Stimulated activated CD8-positive, alpha-beta memory T cell treated with anti-CD3 and anti-CD28 coated beads, Interleukin-4, amount 100 ng/mL, for 24 hours (primary cell): ENCODE measurements at regions not wholly inside any gene's neighbourhood (a gene's known extent, or its start where the extent isn't known, plus 50 kb on each side); places are given as distances from the start of the nearest gene placed in this dataset.
A peak's percentile ranks its signal among the peaks of the same experiment; 100 is the strongest.
"Not testable (repeated sequence)": the region's sequence is repeated elsewhere in the genome, so short reads cannot be mapped to it uniquely, and the experiment has no call there.

Source experiments
- DNase-seq: peaks from one replicate; pipeline ENCODE4 v3.0.0-alpha.2; 2020; ENCODE audit warnings: low read depth

DNA sequence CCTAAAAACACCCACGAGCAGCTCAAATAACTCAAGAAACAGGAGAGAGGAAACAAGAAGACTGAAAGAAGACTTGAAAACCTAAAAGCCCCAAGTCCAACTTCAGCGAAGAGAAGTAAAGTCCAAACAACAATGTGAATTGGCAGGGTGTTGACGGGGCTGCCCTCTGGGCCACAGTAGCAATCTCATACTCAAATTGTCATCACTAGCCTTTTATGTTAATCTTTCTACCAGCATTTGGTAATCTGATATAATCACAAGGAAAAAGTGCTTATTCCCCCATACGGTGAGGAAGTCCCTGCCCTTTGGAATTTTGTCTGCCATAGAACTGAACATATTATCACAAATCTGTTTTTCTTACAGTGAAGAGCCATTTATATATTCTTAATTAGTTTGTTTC is 51.5 kb upstream of the IFNE start:
- DNase-seq, result no peak

DNA sequence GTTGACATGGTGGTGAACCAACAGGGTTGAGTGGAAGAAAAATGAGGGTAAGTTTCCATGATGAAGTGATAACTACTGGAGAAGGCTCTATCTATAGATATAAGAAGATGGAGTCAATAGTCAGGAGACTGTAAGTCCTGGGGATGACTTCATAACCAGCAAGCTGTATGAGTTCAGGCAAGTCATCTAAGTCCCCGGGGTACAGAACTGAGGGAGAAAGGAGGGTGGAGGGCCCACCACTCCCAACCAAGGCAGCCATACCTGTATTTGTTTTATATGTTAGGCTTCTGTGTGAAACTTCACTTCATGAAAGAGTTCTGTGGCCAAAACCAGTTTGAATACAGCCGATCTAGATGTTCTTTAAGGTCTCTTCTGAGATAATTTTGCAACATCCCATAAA is 53.3 kb upstream of the IFNE start:
- DNase-seq, result no peak

DNA sequence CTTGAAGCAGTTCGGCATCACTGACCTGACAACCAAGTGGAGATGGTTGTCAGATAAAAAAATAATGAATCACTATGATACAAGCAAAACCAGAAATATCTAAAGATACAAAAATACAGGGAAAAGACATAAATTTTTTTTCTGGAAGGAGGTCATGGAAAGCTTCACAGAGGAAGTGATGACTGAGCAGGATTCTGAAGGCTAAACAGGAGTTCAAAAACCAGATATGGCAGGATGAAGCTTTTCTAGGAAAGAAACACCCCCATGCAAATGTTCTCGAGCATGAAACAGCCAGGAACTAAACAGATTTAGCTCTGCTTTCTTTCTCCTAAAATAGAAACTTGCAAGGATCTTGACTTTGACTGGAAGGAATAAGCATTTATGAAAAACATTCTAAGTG is 60.7 kb upstream of the IFNE start:
- no peak for DNase-seq

DNA sequence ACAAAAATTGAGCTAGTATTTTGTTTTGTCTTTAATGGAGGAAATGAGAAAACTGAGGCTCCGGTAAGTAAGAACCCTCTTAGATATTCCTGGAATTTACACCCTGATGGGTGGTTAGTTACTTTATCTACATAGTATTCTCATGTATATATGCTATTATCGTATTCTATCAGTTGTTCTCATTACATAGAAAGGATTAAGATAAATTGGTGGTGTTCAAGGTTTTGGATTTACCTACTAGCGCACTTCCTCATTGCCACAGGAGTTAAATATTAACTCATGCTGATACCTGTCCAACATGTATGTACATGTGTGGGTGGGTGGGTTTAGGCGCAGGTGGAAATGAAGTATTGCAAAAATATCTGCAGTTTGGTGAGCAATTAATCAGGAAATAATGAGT is 61.1 kb upstream of the IFNE start:
- no peak for DNase-seq

DNA sequence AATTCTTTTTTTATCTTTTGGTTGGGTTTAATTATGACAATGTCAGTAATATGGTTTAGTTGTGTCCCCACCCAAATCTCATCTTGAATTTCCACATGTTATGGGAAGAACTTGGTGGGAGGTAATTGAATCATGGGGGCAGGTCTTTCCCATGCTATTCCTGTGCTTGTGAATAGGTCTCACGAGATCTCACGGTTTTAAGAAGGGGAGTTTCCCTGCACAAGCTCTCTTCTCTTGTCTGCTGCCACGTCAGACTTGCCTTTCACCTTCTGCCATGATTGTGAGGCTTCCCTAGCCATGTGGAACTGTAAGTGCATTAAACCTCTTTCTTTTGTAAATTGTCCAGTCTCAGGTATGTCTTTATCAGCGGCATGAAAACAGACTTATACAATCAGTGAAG is 61.7 kb upstream of the IFNE start:
- DNase-seq, result not testable (repeated sequence)

DNA sequence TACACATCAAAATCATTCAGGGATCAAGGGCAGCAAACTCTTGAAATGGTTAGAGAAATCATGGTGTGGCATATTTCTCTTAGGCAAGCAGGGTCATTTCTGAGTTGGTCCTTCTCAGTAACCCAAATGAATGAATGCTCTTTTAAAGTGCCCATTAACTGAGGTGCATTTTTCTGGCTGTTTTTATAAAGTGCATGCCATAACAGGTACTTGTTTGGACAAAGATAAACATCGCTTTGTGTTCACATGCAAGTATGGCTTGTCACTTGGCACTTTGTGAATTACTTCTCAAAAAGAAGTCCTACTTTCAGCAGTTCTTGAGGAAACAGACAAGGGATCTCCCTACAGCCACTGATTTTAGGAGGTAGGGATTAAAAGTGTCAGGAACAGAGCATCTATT is 64.8 kb upstream of the IFNE start:
- no peak for DNase-seq

DNA sequence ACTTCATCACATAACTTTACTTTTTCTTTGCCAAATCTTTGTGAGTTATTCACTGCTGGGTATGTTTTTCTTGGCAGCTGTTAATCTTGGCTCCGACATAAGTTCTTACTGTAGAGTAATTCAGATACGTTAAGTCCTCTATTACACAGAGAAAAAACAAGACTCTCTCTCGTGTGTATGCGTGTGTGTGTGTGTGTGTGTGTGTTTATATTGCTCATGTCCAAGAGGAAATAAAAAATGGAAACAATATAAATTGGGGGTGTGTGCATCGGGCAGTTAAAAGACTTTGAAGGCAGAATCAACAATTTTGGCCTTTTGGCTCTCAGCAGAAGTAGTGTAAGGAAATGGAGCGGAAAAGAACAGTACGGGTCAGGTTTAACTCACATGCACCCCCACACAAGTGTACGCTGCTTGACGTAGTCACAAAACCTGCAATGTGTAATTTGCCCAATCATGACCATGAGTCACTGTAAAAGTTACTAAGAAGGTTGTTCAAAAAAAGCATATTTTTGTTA is 67.2 kb upstream of the IFNE start:
- no peak for DNase-seq

DNA sequence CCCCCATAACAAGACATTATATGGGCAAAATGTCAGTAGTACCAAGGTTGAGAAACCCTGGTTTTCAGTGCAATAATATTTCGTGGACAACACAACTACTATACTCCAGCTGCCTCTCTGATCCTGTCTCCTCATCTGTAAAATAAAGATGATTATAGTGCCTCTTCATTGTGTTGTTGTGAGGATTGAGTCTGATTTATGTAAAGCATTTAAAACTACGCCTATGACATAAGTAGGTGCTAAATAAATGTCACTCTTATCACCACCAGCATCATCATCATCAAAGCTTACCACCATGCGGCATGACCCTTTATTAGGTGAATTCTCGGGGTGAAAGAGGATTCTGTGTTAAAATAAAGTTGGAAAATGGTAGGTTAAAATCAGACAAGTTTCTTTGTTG is 67.8 kb upstream of the IFNE start:
- DNase-seq, result no peak

DNA sequence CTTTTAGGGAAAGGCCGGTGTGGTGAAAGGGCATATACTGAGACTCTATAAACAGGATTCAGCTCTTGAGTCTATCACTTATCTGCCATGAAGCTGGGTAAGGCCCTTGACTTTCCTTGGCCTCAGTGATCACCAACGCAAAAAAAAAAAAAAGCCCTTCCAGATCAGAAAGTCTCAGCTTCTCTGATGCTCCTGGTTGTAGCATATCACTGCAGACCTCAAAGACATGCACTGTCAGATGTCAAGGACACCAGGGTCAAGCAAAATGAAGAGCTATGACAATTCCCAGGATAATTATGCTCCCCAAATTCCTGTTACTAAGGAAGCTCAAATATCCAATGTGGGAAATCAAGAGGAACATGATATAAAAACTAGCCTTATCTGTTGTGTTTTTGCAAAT is 68.3 kb upstream of the IFNE start:
- DNase-seq, result no peak

DNA sequence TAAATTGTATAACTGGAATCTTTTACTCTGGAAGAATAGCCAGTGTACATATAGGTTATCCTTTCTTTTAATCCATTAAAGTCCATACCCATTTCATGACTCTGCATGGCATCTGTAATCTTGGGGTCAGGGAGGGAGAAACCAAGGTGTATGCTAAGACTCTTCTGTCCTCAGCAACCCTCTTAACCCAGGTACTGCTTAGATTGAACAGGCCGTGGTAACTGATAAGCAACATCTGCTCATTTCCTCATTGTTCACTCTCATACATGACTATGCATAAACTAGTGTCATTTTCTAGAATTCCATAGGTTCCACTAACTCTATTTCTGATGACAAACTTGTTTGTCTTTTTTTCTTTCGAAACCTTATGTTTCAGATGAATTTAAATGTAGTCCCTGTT is 69.3 kb upstream of the IFNE start:
- DNase-seq, result no peak

DNA sequence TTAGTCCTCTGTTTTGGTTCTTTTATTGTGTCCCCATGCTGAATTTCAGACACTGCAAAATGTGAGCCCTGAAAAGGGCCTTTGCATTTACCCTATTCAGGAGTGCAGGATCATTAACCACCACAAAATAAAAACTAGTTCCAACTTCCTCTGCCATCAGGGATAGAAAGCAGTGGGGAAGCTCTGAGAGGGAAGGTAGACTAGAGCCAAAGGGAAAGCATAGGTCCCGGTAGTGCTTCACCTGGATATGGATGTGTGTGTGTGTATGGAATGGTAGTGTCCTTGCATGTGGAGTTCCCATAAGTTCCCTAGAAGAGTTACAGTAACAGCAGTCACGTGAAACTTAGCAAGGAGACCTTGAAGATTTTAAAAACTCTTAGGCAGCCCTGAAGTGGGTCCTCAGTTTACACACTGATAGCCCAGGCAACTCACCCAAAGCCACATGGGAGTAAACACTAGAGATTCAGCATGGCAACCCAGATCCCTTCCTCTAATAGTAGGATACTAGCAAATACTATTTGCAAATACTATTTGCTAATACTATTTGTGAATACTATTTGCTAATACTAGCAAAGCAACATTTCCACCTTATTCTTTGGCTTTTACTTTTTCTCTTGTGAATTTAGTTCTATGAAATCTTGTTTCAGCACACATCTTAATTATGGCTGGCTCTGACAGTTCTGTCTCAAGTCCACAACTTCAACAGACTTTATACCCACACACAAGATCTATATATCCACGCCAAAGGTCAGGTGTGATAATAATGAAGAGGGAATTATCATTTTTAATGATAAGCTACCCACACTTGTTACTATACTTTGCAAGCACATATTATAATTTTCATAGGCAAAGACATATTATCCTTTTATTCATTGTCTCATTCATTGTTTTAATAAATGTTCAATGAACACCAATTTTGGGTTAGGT is 70.4 kb upstream of the IFNE start:
- DNase-seq, result no peak

DNA sequence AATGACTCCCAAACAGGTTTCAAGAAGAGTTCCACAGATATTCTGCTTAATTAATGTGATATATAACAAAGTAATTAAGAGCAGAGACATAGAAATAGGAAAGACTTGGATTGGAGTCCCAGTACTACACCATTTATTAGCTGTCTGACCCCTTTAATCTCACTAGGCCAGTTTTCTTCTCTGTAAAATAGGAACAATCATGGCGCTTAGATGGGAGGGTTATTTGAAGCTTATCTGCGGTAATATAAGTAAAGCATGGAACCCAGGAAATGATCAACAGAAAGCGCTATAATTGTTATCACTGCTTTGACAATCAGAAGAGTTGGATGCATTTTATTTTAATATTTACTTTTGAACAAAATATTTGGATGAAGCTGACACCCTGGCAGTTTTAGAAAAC is 71.3 kb upstream of the IFNE start:
- no peak for DNase-seq

DNA sequence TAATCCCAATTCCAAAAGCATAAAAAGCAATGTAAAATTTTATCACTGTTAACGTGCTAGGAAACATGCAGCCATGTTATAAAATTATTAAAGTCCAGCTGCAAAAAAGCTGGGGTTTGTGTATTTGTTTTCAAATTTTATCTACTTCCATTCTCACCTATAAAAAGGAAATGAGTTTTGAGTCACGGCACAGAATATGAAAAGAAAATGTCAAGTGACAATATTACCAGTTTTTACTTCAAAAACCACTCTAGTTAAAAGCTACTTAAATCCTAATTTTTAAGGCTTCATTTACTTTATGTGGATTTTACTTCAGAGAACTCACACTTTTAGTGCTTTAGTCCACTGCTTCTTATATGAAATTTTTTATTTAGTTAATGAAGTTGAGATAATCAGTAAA is 72.7 kb upstream of the IFNE start:
- no peak for DNase-seq

DNA sequence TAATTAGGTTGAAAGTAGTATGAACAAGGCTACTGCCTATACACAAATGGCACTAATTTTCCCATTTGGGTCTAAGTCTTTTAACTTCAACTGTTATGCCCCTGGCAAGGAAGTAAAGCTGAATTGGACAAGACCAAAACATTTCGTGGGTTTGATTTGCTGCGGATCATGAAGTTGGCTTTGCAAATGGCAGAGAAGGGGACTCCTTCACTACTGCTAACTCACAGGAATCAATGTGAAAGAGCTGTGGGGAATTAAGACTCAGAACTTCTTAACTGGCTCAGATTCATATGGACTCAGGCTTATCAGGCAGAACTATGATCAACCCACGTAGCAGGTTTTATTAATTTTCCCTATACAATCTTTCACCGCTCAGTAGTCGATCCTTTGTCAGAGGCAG is 73.8 kb upstream of the IFNE start:
- no peak for DNase-seq

DNA sequence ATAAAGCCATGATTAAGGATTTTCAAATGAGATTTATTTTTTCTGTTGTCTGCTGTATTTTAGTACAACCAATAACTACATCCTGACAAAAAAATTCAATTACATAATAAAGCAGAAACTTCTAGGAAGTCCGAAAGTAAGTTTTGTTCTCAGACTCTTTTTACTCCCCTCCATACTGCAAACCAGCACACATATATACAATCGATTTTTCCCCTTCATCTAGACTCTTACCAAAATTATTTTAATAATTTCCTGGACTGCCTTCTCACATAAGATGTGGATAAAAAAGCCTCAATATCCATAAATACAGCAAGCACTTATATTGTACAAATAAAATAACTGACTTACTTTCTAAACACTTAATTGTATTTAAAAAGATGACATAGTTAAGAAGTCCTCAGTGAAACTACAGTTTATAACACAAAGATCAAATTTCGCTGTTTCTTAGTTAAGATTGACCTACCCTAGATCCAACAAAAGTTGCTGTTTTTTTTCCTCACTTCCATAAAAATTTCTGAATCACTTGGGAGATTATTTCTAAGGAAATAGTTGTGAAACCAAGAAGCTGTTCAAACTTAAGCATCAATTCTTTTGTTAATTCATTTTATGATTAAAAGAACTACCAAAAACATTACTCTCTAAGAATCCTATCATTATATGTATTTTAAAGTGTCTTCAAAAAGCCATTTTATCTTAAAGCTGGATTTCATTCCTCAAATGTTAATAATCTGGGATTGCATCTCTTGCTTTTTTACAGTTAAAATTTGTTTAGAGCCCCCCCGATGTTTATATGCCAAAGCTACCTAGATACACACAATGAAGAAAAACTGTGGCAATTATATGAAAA is 74.7 kb upstream of the IFNE start:
- DNase-seq, result no peak

DNA sequence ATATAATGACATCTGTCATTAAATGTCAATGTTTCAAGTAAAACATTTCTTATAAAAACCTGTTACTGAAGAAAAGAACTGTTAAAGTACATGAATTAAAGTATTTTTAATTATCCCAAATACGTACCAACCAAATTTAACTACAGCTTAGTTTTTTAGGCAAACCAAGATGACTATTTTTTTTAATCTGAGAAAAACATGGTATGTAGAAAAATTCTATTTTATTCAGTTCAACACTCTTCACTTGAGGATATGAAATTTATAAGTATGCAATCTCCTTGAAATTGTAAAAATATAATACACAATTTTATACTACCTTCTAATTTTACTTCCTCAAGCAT is 75.3 kb upstream of the IFNE start:
- DNase-seq, result no peak

DNA sequence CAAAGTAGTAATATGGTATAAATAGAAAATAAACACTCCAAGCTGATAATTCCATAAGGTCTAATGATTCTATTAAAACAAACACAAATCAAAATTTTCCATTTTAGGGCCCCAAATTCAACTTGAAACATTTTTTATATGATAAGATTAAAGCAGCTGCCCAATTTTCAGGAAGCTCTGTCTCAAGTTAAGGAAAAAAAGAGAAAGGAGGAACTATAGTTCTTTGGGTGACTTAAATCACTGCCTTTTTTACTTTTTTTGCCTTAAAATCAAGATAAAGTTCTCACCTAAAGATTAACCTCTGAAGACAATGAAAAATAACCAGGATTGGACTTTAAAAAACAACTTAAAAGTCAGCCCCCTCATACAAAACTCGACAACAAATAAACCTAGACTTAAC is 76.0 kb upstream of the IFNE start:
- no peak for DNase-seq

DNA sequence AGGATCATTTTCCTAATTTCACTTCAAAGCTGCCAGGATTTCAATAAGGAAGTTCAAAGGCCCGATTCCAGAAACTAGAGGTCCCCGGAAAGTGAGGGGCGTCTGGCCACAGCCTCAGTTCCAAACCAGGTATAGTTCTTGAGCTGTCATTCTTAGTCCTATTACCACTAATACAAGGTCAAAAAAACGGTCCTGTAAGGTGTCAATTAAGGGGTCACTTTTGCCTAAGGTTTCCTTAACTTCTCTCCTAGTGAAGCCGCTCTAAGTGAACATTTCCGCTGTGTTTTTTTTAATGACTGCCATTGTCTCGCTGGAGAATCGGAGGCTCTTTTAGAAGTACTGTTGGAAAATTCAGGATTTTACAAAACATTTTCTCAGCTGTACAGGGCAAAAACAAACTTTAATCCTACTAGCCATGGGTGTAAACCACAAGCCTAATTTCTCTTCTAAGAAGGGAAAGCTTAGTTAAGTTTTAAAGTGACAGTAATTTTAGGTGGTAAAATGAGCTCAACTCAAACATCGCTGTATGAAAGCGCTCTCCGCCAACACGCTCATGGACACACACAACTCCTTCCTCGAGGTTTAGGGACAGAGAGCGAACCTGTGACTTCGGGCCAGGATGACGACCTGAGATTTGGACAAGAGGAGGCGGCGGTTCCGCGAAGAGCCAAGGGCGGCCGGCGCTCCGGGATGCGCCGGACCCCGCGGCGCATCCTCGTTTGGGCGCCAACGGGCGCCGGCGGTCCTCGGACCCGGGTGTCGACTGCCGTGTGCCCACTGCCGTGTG is 76.7 kb upstream of the IFNE start:
- no peak for DNase-seq

DNA sequence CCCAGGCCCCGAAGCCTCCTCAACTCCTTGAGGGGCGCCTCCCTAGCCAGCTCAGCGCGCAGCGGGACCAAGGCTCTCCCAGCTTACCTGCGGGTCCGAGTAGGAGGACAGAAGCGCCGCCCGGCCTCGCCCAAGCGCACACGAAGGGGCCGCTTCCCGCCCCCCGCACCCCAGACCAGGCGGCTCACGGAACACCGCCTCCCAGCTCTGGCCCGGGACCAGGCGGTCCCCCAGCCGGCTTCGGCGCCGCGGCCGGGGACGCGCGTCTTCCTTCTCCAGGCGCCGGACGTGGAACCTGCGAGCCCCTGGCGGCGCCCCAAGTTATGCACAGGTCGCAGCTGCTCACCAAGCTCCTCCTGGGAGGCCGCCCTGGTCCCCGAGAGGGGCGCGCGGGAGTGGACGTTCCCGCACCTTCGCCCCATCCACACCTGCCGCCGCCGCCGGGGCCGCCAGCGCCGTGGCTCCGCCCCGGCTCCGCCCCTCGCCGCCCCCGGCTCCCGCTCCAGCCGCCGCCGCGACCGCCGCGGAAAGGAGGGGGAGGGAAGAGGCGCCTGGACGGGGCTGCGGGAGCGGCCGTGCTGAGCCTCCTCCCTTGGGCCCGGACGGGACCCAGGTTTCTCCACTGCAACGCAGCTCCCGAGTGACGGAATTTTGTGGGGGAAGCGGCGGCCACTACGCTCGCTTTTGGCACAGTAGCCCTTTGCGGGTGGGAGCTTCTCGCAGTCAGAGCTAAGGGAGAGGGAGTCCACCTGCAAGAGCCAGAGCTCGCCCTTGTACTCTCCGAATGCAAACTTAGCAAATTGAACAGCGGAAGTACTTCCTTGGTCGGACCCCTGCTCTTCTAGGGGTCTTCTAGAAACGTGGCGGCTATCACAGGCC is 77.5 kb upstream of the IFNE start:
- DNase-seq, result peak; percentile 37

DNA sequence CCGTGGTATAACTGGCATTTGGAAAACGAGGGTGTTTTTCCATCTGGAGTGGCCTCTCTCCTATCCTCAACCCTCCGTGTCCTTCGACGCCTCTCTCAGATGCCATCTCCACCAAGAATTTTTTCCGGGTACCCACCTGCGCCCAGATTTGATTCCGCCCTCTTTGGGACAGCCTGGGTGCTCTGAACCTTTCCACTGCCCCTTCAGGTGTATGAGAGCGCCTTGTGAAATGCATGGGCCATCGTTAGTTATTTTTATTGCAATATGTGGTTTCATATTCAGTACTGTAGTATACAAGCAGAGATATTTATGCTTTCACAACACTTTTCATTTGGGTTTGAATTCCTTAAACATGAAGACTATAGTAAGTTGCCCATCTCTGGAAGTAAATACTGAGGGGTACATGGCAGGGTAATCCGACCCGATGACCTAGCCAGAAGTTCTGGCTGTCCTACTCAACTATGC is 78.2 kb upstream of the IFNE start:
- DNase-seq, result no peak

DNA sequence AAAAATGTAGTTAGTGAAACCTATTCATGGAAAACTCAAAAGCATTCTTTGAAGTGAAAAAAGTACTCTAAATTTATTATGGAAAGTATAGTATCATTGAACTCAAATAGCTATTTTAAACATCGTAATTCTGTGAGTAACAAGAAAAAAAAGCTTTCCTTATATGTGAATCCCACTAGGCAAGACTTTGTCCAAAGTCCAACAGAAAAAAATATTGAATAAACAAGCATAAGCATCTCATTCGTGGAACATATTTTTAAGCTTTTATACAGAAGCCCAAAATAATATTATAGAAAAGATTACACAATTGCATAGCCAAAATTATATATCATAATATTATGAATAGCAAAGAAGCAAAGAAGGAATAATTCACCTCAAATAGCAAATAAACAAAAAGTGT is 79.4 kb upstream of the IFNE start:
- DNase-seq, result no peak
